Omental fat pad (tissue), 3 donors: ENCODE measurements at regions not wholly inside any gene's neighbourhood (a gene's known extent, or its start where the extent isn't known, plus 50 kb on each side); places are given as distances from the start of the nearest gene placed in this dataset.

Experiments used
- ATAC-seq: fragments of 150-250 bp; one replicate; pipeline ENCODE4 v1.9.1; 2016; ENCODE audit warnings: mild to moderate bottlenecking, moderate library complexity; ENCODE audit not compliant: low FRiP score
- DNase-seq: peaks from one replicate; pipeline ENCODE4 v3.0.0-alpha.2; 2019; ENCODE audit warnings: low spot score
- CTCF ChIP-seq, 3 donors: fragments of 450-650 bp; IDR thresholded peaks; one replicate each; pipeline ENCODE4 v1.5.1; 2016 to 2017; ENCODE audit warnings: antibody characterized with exemption in 3 of 3, mild to moderate bottlenecking in 3 of 3, moderate library complexity in 2 of 3

- ATAC-seq, result no peak
- TF ChIP-seq CTCF (IDR thresholded peaks at IDR 0.05), result no peak
- DNase-seq, result no peak
Observed at GRCh38 chr15:101124731-101125451, 127.0 kb downstream of the CHSY1 start.

GRCh38 chr15:101123222-101123910, 128.5 kb downstream of the CHSY1 start:
- TF ChIP-seq CTCF (IDR thresholded peaks at IDR 0.05), result no peak
- no peak for ATAC-seq
- DNase-seq, result no peak

GRCh38 chr15:101122806-101123205, 129.0 kb downstream of the CHSY1 start:
- no peak for ATAC-seq
- no peak for DNase-seq
- TF ChIP-seq CTCF (IDR thresholded peaks at IDR 0.05), result no peak

GRCh38 chr15:101122266-101122665, 129.6 kb downstream of the CHSY1 start:
- ATAC-seq (no peak), DNase-seq (no peak)
- TF ChIP-seq CTCF (IDR thresholded peaks at IDR 0.05), result no peak

- TF ChIP-seq CTCF (IDR thresholded peaks at IDR 0.05), result no peak
- DNase-seq, result no peak
- ATAC-seq, result peak; percentile 61
Observed at GRCh38 chr15:101121511-101122090, 130.2 kb downstream of the CHSY1 start.

GRCh38 chr15:101120987-101121386, 130.9 kb downstream of the CHSY1 start:
- no peak for ATAC-seq
- DNase-seq, result no peak
- no peak for TF ChIP-seq CTCF (IDR thresholded peaks at IDR 0.05)
